A549 (cell line): ENCODE measurements at regions not wholly inside any gene's neighbourhood (a gene's known extent, or its start where the extent isn't known, plus 50 kb on each side); places are given as distances from the start of the nearest gene placed in this dataset.

Experiments used
- CEBPB ChIP-seq, 2 experiments: fragments of >200 bp in 1 of 2; sonication (Bioruptor Twin) in 1 of 2; formaldehyde crosslinking in 1 of 2; IDR thresholded peaks; 2 replicates each; pipeline ENCODE4 v1.6.1; 2012 to 2016
- ESRRA ChIP-seq: fragments of 150-350 bp; IDR thresholded peaks from 2 replicates; pipeline ENCODE4 v1.6.1; 2014; ENCODE audit warnings: mild to moderate bottlenecking, low read length, borderline replicate concordance
- HEYL ChIP-seq: fragments of 250-450 bp; sonication (Bioruptor Pico); IDR thresholded peaks from 2 replicates; pipeline ENCODE4 v1.8.0; 2021; ENCODE audit warnings: mild to moderate bottlenecking, moderate library complexity
- JUNB ChIP-seq: fragments of >200 bp; sonication (Bioruptor Twin); formaldehyde crosslinking; IDR thresholded peaks from 2 replicates; pipeline ENCODE4 v1.6.1; 2016
- MAFK ChIP-seq: fragments of 450-650 bp; IDR thresholded peaks from 2 replicates; pipeline ENCODE4 v1.6.1; 2014; ENCODE audit not compliant: partially characterized antibody
- MYC ChIP-seq: IDR thresholded peaks from 2 replicates; pipeline ENCODE4 v1.6.1; 2012; ENCODE audit warnings: mild to moderate bottlenecking, inconsistent platforms, low read length, improper control_type of control experiment, borderline replicate concordance
- NR3C1 ChIP-seq: fragments of >200 bp; sonication (Bioruptor Twin); formaldehyde crosslinking; IDR thresholded peaks from 3 replicates; pipeline ENCODE4 v1.6.1; 2017
- POLR2A ChIP-seq: IDR thresholded peaks from 2 replicates; pipeline ENCODE4 v1.6.1; 2012; ENCODE audit warnings: mild to moderate bottlenecking, low read length
- POLR2AphosphoS2 ChIP-seq: conservative IDR thresholded peaks from 2 replicates; pipeline ENCODE4 v1.6.1; 2012; ENCODE audit warnings: low read length, improper control_type of control experiment, inconsistent platforms
- RAD21 ChIP-seq, 2 experiments: fragments of >200 bp in 1 of 2; sonication (Bioruptor Twin) in 1 of 2; formaldehyde crosslinking in 1 of 2; IDR thresholded peaks in 1 of 2; conservative IDR thresholded peaks in 1 of 2; 2 replicates in 1 of 2; 3 replicates in 1 of 2; pipeline ENCODE4 v1.6.1; 2012 to 2018; ENCODE audit warnings: inconsistent platforms in 1 of 2
- TF ChIP-seq, protein P1 (sequence below): fragments of >200 bp; sonication (Bioruptor Twin); formaldehyde crosslinking; IDR thresholded peaks from 3 replicates; pipeline ENCODE4 v1.5.1; 2016
- TF ChIP-seq, protein P2 (sequence below): fragments of 250-450 bp; sonication (Bioruptor Pico); IDR thresholded peaks from 2 replicates; pipeline ENCODE4 v1.5.0; 2021; ENCODE audit warnings: mild to moderate bottlenecking, moderate library complexity, borderline replicate concordance
- TF ChIP-seq, protein P3 (sequence below): fragments of 200-600 bp; sonication (generic); IDR thresholded peaks from 2 replicates; pipeline ENCODE4 v1.6.1; 2016; ENCODE audit warnings: antibody characterized with exemption, mild to moderate bottlenecking, moderate library complexity

DNA sequence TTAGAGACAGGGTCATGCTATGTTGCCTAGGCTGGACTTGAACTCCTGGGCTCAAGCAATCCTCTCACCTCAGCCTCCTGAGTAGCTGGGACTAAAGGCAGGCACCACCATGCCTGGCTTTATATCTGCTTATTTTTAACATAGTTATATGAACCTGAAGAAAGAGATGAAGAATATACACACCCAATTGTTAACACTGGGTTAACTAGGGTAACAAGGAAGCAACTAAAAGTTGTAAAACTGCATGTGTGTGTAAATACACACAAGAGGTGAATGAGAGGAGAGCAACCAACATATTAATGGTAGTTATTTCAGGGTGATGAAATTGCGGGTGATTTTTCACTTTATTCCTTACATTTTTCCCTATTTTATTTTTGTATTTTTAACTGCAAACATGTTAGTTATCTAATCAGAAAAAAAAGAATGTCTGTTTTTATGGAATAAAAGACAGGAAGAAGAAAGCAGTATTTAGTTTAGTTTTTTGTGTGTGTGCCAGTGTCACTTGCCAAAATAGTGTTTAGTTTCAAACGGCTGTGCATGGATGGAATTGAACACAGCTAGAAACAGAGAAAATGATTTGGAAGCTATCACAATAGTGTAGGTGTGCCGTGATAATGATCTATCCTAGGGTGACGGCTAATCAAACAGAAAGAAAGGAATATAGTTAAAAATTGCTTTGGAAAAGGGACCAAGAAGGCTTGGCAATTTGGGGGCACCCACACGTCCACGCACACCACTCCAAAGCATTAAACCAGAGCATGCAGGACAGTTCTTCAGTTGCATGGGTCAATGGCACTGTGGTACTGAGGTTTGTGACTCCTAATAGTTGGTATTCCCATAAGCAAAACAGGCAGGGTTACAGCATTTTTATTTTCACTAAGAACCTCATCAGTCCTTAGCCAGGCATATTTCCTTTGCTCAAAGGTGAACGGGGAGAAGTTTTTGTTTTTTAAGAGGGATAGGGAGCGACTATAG lies 89.1 kb upstream of the KLHL13 start:
- TF ChIP-seq JUNB: no peak
- TF ChIP-seq, protein P1, sequence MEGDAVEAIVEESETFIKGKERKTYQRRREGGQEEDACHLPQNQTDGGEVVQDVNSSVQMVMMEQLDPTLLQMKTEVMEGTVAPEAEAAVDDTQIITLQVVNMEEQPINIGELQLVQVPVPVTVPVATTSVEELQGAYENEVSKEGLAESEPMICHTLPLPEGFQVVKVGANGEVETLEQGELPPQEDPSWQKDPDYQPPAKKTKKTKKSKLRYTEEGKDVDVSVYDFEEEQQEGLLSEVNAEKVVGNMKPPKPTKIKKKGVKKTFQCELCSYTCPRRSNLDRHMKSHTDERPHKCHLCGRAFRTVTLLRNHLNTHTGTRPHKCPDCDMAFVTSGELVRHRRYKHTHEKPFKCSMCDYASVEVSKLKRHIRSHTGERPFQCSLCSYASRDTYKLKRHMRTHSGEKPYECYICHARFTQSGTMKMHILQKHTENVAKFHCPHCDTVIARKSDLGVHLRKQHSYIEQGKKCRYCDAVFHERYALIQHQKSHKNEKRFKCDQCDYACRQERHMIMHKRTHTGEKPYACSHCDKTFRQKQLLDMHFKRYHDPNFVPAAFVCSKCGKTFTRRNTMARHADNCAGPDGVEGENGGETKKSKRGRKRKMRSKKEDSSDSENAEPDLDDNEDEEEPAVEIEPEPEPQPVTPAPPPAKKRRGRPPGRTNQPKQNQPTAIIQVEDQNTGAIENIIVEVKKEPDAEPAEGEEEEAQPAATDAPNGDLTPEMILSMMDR: no peak
- no peak for TF ChIP-seq CEBPB (IDR thresholded peaks at IDR 0.05)
- TF ChIP-seq, protein P2, sequence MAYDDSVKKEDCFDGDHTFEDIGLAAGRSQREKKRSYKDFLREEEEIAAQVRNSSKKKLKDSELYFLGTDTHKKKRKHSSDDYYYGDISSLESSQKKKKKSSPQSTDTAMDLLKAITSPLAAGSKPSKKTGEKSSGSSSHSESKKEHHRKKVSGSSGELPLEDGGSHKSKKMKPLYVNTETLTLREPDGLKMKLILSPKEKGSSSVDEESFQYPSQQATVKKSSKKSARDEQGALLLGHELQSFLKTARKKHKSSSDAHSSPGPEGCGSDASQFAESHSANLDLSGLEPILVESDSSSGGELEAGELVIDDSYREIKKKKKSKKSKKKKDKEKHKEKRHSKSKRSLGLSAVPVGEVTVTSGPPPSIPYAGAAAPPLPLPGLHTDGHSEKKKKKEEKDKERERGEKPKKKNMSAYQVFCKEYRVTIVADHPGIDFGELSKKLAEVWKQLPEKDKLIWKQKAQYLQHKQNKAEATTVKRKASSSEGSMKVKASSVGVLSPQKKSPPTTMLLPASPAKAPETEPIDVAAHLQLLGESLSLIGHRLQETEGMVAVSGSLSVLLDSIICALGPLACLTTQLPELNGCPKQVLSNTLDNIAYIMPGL (CRISPR knock-in tag): no peak
- TF ChIP-seq MYC: no peak
- TF ChIP-seq, protein P3, sequence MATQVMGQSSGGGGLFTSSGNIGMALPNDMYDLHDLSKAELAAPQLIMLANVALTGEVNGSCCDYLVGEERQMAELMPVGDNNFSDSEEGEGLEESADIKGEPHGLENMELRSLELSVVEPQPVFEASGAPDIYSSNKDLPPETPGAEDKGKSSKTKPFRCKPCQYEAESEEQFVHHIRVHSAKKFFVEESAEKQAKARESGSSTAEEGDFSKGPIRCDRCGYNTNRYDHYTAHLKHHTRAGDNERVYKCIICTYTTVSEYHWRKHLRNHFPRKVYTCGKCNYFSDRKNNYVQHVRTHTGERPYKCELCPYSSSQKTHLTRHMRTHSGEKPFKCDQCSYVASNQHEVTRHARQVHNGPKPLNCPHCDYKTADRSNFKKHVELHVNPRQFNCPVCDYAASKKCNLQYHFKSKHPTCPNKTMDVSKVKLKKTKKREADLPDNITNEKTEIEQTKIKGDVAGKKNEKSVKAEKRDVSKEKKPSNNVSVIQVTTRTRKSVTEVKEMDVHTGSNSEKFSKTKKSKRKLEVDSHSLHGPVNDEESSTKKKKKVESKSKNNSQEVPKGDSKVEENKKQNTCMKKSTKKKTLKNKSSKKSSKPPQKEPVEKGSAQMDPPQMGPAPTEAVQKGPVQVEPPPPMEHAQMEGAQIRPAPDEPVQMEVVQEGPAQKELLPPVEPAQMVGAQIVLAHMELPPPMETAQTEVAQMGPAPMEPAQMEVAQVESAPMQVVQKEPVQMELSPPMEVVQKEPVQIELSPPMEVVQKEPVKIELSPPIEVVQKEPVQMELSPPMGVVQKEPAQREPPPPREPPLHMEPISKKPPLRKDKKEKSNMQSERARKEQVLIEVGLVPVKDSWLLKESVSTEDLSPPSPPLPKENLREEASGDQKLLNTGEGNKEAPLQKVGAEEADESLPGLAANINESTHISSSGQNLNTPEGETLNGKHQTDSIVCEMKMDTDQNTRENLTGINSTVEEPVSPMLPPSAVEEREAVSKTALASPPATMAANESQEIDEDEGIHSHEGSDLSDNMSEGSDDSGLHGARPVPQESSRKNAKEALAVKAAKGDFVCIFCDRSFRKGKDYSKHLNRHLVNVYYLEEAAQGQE: no peak
- no peak for TF ChIP-seq POLR2A
- no peak for TF ChIP-seq ESRRA
- no peak for TF ChIP-seq MAFK
- TF ChIP-seq HEYL (CRISPR knock-in tag): no peak
- no peak for TF ChIP-seq POLR2AphosphoS2
- no peak for TF ChIP-seq RAD21 (conservative IDR thresholded peaks at IDR 0.05 in 1 of 2, IDR thresholded peaks at IDR 0.05 in 1 of 2)
- TF ChIP-seq NR3C1: no peak
